CD4-positive, alpha-beta T cell (primary cell): ENCODE measurements at regions not wholly inside any gene's neighbourhood (a gene's known extent, or its start where the extent isn't known, plus 50 kb on each side); places are given as distances from the start of the nearest gene placed in this dataset.

Source experiments
- ATAC-seq: fragments of 200-7000 bp; cut with Tn5 transposase; one replicate; pipeline ENCODE4 v1.10.0; 2022; ENCODE audit warnings: mild to moderate bottlenecking; ENCODE audit not compliant: poor library complexity
- CTCF ChIA-PET: fragments of 350-600 bp; sonication (Branson Sonifier 250); formaldehyde crosslinking; loops from one replicate; lab custom pipeline; 2021; ENCODE audit warnings: antibody characterized with exemption, inconsistent platforms; lab: Charles Lee
- POLR2A ChIA-PET: fragments of 350-600 bp; sonication (Branson Sonifier 250); formaldehyde crosslinking; loops from one replicate; lab custom pipeline; 2021; ENCODE audit warnings: antibody characterized with exemption, inconsistent platforms; lab: Charles Lee
- DNase-seq, 14 experiments: peaks; one replicate each; pipeline ENCODE4 v3.0.0-alpha.2; 2013 to 2020; ENCODE audit warnings: mixed read lengths in 2 of 14
- H3K27ac ChIP-seq, 2 donors: one replicate each; pipeline versions ENCODE4 v1.5.1 to v1.7.0; 2013; ENCODE audit warnings: low read length in 2 of 2, low read depth in 1 of 2, mild to moderate bottlenecking in 1 of 2
- H3K27me3 ChIP-seq, 2 experiments: 1 replicate in 1 of 2; 2 replicates in 1 of 2; pipeline versions ENCODE4 v1.6.1 to v1.7.0; 2013; ENCODE audit warnings: low read length in 2 of 2, control low read depth in 1 of 2, mild to moderate bottlenecking in 1 of 2, moderate library complexity in 1 of 2; ENCODE audit not compliant: insufficient read depth in 2 of 2, control insufficient read depth in 1 of 2
- H3K36me3 ChIP-seq: one replicate; pipeline ENCODE4 v1.6.1; 2013; ENCODE audit warnings: low read length, control low read depth; ENCODE audit not compliant: insufficient read depth
- H3K4me1 ChIP-seq: one replicate; pipeline ENCODE4 v1.6.1; 2013; ENCODE audit warnings: low read length, control low read depth; ENCODE audit not compliant: insufficient read depth
- H3K4me3 ChIP-seq: one replicate; pipeline ENCODE4 v1.5.1; 2013; ENCODE audit warnings: mild to moderate bottlenecking, low read length, moderate library complexity
- H3K9me3 ChIP-seq, 2 experiments: 1 replicate in 1 of 2; 2 replicates in 1 of 2; pipeline versions ENCODE4 v1.6.1 to v1.7.0; 2013; ENCODE audit warnings: low read length in 2 of 2, mild to moderate bottlenecking in 2 of 2, control low read depth in 1 of 2, moderate library complexity in 1 of 2; ENCODE audit not compliant: control insufficient read depth in 1 of 2, insufficient read depth in 1 of 2
- H3K27ac Mint-ChIP-seq: one replicate; pipeline ENCODE4 v1.8.0; 2020; ENCODE audit warnings: mixed read lengths
- H3K27me3 Mint-ChIP-seq: one replicate; pipeline ENCODE4 v1.8.0; 2021; ENCODE audit warnings: mixed read lengths
- H3K36me3 Mint-ChIP-seq: one replicate; pipeline ENCODE4 v1.8.0; 2021; ENCODE audit warnings: low read depth, mixed read lengths
- H3K4me1 Mint-ChIP-seq: one replicate; pipeline ENCODE4 v1.8.0; 2021; ENCODE audit warnings: low read depth, mixed read lengths
- H3K4me3 Mint-ChIP-seq: one replicate; pipeline ENCODE4 v1.8.0; 2020; ENCODE audit warnings: mild to moderate bottlenecking, mixed read lengths
- H3K9me3 Mint-ChIP-seq: one replicate; pipeline ENCODE4 v1.8.0; 2020; ENCODE audit warnings: mixed read lengths
- CTCF ChIP-seq: fragments of 200-600 bp; IDR thresholded peaks from one replicate; pipeline ENCODE4 v1.8.0; 2022; ENCODE audit warnings: antibody characterized with exemption, mild to moderate bottlenecking
- intact Hi-C, 2 experiments: fragments of 100-400 bp; cut with DNase I in 1 of 2; cut with micrococcal nuclease in 1 of 2; formaldehyde crosslinking; loops; one replicate each; pipeline versions ENCODE4 v1.15.1 to v1.9.0; 2023 to 2025; cut with DNase I, micrococcal nuclease

- H3K27ac ChIP-seq, result no peak overlapping the region
- DNase-seq (no peak), ATAC-seq (no peak)
- CTCF ChIA-PET, result no interaction called here
- intact Hi-C loops, result no loop called here
- H3K9me3 ChIP-seq, result peaks cover 4 to 10% of the 10 kb centered on the region in 2 experiments
- Mint-ChIP-seq H3K4me1 (no peaks in the 10 kb centered on the region), H3K36me3 (no peaks in the 10 kb centered on the region), H3K27me3 (peaks cover 20% of the 10 kb centered on the region), H3K27ac (no peak overlapping the region), H3K4me3 (no peak overlapping the region), H3K9me3 (no peaks in the 10 kb centered on the region)
- H3K27me3 ChIP-seq, result peaks cover 18 to 28% of the 10 kb centered on the region in 2 experiments
- no peak for TF ChIP-seq CTCF
- no peaks in the 10 kb centered on the region for H3K4me1 ChIP-seq
- no peak overlapping the region for H3K4me3 ChIP-seq
- no peaks in the 10 kb centered on the region for H3K36me3 ChIP-seq
- POLR2A ChIA-PET, result no interaction called here
Observed at GRCh38 chr1:30339866-30340265, 383.5 kb downstream of the MATN1 start.

GRCh38 chr1:30338765-30339164 lies 384.6 kb downstream of the MATN1 start:
- Mint-ChIP-seq H3K4me3 (no peak overlapping the region), H3K36me3 (no peaks in the 10 kb centered on the region), H3K27ac (no peak overlapping the region), H3K4me1 (no peaks in the 10 kb centered on the region), H3K27me3 (peaks cover 19% of the 10 kb centered on the region), H3K9me3 (no peaks in the 10 kb centered on the region)
- DNase-seq (no peak), ATAC-seq (no peak)
- POLR2A ChIA-PET, result no interaction called here
- H3K27me3 ChIP-seq, result peaks cover 17 to 18% of the 10 kb centered on the region in 2 experiments
- intact Hi-C loops, result no loop called here
- no peak overlapping the region for H3K27ac ChIP-seq
- peaks cover 4 to 10% of the 10 kb centered on the region in 2 experiments for H3K9me3 ChIP-seq
- H3K4me1 ChIP-seq, result no peaks in the 10 kb centered on the region
- H3K4me3 ChIP-seq, result no peak overlapping the region
- CTCF ChIA-PET, result no interaction called here
- TF ChIP-seq CTCF, result no peak
- H3K36me3 ChIP-seq, result no peaks in the 10 kb centered on the region

- ATAC-seq (no peak), DNase-seq (no peak)
- Mint-ChIP-seq H3K27ac (no peak overlapping the region), H3K36me3 (no peaks in the 10 kb centered on the region), H3K4me3 (no peak overlapping the region), H3K9me3 (no peaks in the 10 kb centered on the region), H3K4me1 (no peaks in the 10 kb centered on the region), H3K27me3 (peaks cover 9% of the 10 kb centered on the region)
- ChIA-PET CTCF (no interaction called here), POLR2A (no interaction called here)
- Histone ChIP-seq H3K4me1 (no peaks in the 10 kb centered on the region), H3K4me3 (no peak overlapping the region), H3K27me3 (peaks cover 7 to 10% of the 10 kb centered on the region in 2 experiments), H3K36me3 (no peaks in the 10 kb centered on the region), H3K9me3 (peaks cover 0 to under 1% of the 10 kb centered on the region in 2 experiments), H3K27ac (no peak overlapping the region)
- intact Hi-C loops, result no loop called here
- TF ChIP-seq CTCF, result no peak
Observed at GRCh38 chr1:30337324-30337620, 386.1 kb downstream of the MATN1 start.
